GM12864 (cell line): ENCODE measurements at regions not wholly inside any gene's neighbourhood (a gene's known extent, or its start where the extent isn't known, plus 50 kb on each side); places are given as distances from the start of the nearest gene placed in this dataset.

Source experiments
- DNase-seq: peaks from one replicate; pipeline ENCODE4 v3.0.0-alpha.2; 2011; ENCODE audit warnings: low read depth
- H3K4me3 ChIP-seq: 2 replicates; pipeline ENCODE4 v1.5.1; 2011; ENCODE audit warnings: mild to moderate bottlenecking, low read depth, low read length, control low read depth
- TF ChIP-seq, protein P1 (sequence below): IDR thresholded peaks from 2 replicates; pipeline ENCODE4 v1.5.1; 2011; ENCODE audit warnings: low read depth, mild to moderate bottlenecking, moderate library complexity, low read length, control low read depth, inconsistent platforms; ENCODE audit errors: missing control alignments

DNA sequence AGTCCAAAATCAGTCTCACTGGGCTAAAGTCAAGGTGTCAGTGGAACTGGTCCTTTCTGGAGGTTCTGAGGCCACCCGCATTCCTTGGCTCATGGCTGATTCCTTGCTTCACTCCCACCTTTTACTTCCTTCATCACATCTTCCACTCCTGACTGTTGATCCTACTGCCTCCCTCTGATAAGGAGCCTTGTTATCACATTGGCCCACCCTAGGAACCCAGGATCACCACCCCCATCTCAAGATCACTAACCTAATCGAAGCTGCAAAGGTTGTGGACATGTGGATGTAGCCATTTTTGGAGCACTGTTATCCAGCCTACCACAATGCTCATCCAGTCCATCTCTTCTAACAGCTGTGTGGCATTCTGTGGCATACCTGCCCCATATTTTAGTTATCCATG is 87.2 kb downstream of the TNFAIP3 start:
- no peak overlapping the region for H3K4me3 ChIP-seq
- TF ChIP-seq, protein P1, sequence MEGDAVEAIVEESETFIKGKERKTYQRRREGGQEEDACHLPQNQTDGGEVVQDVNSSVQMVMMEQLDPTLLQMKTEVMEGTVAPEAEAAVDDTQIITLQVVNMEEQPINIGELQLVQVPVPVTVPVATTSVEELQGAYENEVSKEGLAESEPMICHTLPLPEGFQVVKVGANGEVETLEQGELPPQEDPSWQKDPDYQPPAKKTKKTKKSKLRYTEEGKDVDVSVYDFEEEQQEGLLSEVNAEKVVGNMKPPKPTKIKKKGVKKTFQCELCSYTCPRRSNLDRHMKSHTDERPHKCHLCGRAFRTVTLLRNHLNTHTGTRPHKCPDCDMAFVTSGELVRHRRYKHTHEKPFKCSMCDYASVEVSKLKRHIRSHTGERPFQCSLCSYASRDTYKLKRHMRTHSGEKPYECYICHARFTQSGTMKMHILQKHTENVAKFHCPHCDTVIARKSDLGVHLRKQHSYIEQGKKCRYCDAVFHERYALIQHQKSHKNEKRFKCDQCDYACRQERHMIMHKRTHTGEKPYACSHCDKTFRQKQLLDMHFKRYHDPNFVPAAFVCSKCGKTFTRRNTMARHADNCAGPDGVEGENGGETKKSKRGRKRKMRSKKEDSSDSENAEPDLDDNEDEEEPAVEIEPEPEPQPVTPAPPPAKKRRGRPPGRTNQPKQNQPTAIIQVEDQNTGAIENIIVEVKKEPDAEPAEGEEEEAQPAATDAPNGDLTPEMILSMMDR, result no peak
- no peak for DNase-seq

DNA sequence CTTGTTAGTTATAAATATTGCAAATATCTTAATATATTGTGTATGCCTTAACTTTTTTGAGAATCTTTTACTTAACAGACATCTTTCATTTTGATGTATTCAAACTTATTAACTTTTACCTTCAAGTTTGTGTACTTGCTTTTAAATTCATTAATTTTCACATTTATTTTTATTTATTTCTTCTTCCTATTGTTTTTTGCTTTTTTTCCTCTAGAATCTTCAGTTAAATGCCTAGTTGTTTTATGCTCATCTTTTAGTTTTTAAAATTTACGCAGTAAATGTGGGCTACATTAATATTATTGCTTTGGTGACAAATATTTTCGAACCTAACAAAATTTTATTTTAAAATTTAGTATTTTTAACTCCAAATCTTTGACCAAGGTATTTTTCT is 89.0 kb downstream of the TNFAIP3 start:
- DNase-seq, result no peak
- TF ChIP-seq, protein P1, result no peak
- no peak overlapping the region for H3K4me3 ChIP-seq

DNA sequence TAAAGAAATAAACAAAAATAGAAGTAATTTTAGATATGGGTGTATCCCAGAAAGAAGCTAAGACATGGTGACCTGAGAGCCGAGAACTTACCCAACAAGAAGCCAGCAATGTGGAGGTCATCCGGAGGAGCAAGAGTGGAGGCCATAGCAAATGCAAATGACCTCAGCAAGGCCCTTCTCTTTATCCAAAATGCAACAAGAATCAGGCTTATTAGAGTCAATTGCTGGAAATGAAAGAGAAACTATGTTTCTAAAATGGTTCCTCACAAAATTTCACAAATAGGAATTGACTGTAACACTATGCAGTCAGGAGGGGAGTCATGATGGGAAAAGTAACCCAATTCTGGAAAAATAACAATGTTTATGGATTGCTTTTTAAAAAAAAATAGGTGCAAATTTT is 90.4 kb downstream of the TNFAIP3 start:
- no peak overlapping the region for H3K4me3 ChIP-seq
- TF ChIP-seq, protein P1, result no peak
- no peak for DNase-seq

DNA sequence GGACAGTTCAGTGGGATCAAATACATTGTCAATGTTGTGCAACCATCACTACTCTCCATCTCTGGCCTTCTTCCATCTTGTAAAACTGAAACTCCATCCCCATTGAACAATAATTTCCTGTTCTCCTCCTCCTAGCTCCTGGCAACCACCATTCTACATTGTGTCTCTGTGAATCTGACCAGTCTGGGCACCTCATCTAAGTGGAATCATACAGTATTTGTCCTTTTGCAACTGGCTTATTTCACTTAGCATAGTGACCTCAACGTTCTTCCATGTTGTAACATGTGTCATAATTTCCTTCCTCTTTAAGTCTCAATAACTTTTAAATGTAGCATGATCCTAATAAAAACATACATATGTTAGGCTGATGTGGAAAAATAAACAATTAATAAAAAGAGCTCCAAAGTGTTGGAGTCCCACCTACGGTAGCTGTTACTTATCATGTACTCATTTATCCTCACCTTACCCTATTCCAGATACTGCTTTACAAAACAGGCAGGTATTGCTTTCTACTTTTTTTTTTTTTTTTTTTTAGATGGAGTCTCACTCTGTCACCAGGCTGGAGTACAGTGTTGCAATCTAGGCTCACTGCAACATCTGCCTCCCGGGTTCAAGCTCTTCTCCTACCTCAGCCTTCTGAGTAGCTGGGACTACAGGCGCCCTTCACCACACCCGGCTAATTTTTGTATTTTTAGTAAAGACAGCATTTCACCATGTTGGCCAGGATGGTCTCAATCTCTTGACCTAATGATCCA is 91.9 kb downstream of the TNFAIP3 start:
- no peak overlapping the region for H3K4me3 ChIP-seq
- DNase-seq, result no peak
- TF ChIP-seq, protein P1, result no peak

DNA sequence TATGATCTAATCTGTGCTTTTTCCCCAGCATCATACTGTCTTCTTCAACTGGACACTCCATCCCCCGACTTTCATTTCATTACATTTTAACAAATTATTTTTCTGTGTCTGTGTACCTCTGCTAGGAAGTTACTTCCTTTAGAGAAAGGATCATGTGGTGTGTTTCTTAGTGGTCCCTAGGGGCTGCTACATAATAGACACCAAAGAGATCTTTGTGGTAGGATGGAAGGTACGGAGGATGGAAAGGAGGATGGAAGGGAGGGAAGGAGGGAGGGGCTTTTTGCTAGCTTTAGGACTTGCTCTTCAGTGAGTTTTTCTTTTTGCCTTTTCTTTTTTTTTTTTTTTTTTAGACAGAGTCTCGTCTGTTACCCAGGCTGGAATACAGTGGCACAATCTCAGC is 95.7 kb downstream of the TNFAIP3 start:
- TF ChIP-seq, protein P1, result no peak
- no peak overlapping the region for H3K4me3 ChIP-seq
- no peak for DNase-seq

DNA sequence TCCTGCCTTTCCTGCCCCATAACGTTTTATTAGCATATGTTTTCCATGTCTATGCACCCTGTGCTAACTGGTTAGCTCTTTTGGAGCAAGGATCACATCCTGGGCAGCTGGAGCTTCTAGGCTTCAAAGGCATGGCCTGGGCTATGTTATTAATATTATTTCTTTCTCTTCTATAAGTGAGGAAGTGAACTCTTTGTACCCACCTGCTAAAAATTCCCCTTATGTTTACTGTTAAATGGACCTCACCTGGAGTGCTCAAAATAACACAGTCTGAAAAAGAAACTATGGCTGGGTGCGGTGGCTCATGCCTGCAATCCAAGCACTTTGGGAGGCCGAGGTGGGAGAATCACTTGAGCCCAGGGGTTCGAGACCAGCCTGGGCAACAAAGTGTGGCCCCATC is 97.8 kb downstream of the TNFAIP3 start:
- TF ChIP-seq, protein P1, result no peak
- H3K4me3 ChIP-seq, result no peak overlapping the region
- no peak for DNase-seq

DNA sequence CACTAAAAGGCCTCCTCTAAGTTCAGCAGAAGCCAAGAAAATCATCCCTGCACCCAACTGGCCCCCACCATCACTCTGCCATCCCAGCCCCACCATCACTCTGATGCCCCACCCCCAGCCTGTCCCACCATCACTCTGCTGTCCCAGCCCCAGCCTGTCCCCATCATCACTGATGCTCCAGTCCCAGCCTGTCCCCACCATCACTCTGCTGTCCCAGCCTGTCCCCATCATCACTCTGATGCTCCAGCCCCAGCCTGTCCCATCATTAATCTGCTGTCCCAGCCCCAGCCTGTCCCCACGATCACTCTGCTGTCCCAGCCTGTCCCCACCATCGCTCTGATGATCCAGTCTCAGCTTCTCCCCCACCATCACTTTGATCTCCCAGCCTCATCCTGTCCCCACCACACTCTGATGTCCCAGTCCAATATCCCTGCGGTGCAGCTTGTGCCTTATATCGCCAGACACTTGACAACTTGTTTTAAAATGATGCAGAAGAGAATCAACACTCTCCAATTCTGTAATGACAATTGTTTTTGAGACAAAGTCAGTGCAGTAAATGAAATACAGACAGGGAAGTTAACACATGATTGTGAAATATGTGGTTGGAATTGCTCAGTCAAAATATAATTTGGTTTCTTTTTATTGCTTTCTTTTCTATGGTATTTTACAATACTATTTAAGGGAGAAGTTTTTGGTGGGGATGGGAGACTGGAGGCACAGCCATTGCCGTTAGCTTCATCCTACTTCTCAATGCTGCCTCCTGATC is 100.8 kb downstream of the TNFAIP3 start:
- TF ChIP-seq, protein P1, result no peak
- H3K4me3 ChIP-seq, result no peak overlapping the region
- DNase-seq, result no peak
